HG03432 (cell line): ENCODE measurements at regions not wholly inside any gene's neighbourhood (a gene's known extent, or its start where the extent isn't known, plus 50 kb on each side); places are given as distances from the start of the nearest gene placed in this dataset.

ENCODE experiments used
- ATAC-seq: cut with Tn5 transposase; IDR thresholded peaks from one replicate; pipeline ENCODE4 v1.9.1; 2021; ENCODE audit warnings: mild to moderate bottlenecking, moderate library complexity; ENCODE audit not compliant: unreplicated experiment

DNA sequence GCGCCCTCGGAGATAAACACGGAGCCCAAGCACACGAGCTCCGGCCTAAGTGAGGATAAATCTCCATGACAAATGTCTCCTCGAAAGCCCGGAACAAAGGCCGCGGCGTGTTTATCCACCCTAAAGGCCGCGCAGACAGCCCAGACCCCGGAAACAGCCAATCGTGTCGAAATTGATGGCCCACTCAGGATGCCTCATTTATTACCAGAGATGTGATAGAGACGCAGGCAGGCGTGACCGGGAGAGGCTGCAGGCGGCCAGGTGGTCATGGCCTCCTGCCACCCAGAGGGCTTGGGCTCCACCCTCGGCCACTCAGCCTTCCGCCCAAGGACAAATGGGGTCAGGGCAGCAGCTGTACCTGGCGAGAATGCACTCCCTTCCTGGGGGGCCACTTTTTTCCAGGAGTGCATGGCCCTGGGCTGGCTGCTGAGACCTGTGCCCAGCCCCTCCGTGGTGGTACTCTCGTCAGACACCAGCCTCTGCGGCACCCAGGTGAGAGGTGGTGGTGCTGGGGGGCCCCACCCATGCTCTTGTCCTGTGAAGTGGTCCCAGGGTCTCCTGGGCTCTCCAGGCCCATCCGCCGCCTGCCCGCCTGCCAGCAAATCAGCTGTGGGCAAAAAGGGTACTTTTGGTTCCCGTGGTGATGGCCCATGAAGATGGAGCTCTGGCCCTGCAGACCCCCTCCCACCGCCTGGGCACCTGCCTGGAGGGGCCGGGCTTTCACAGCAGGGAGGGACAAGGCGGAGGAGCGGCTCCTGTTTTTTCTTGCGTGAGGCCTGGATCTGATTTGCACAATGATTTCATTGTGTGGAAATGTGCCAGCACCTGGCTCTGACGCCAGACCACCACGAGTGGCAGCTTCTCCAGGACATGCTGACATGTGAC lies 211.5 kb upstream of the C14orf180 start:
- ATAC-seq = no peak

DNA sequence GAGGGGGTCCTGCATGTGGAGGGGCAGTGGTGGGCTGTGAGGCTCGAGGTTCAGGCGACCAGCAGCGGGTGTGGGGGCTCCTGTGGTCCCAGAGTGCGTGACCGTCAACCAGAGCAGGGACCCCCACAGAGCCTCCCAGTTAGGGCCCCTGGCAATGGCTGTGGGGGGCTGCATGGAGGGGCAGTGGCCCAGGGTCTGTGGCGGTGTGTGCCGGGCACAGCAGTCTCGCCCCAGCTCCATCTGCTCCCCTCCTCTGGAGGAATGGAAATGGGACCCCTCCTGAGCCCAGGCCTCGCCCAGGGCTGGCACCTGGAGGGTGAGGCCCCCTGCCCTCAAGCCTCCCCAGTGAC lies 210.8 kb upstream of the C14orf180 start:
- no peak for ATAC-seq

DNA sequence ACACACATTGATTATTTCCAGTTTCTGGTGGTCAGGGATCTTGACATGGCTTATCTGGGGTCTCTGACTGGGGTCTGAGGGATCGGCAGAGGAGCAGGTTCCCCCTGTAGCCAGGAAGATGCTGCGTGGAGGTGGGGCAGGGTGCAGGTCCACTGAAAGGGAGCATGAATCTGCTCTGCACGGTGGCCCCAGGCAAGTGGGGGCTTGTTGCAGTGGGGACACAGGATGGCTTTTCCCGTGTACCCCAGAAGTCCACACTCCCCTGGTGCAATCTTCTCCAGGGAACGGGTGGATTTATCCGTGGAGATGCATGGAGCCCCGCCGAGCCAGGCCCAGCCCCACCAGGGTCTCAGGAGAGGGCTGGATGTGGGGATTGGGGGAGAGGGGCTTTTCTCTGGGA lies 210.4 kb upstream of the C14orf180 start:
- no peak for ATAC-seq

DNA sequence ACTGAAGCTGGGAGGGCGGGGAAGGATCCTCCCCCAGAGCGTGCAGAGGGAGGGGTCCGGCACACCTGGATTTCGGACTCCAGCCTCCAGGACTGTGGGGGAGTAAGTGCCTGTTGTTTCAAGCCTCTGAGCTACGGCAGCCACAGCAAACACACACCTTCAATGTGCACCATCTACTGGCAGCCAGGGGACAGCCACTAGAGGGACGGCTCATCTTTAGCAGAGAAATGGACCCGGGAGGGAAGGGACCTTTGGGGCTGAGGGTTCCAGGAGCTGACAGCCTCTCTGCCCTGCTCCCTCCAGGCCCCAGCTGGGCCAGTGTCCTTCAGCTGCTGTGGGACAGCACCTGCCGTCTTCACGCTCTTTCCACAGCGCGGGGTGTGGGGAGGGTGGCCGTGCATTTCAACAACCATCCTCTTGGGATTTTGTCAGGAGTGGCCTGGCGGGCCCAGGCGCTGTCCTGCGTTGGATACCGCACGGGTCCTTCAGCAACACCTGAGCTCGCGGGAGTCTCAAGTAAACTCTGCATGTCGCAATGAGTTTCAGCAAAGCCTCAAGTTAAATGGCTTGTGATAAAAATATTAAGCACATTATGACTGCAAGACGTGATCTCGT lies 209.2 kb upstream of the C14orf180 start:
- no peak for ATAC-seq

DNA sequence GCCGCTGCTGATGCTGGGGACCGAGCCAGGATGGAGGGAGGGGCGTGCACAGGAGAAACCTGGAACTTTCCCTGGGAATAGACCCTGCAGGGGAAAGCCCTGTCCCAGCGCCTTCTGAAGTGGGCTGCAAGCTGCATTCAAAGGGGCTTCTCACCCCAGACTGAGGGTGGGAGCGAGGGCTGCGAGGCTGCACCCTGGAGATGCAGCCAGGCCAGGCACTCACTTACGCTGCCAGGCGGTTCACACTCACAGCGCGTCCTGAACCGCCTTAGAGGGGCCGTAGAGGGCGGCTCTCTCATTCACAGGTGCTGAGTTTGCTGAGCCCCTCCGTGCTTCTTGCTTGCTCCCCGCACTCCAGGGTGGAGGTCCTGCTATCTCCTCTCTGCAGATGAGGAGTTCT lies 208.5 kb upstream of the C14orf180 start:
- no peak for ATAC-seq

DNA sequence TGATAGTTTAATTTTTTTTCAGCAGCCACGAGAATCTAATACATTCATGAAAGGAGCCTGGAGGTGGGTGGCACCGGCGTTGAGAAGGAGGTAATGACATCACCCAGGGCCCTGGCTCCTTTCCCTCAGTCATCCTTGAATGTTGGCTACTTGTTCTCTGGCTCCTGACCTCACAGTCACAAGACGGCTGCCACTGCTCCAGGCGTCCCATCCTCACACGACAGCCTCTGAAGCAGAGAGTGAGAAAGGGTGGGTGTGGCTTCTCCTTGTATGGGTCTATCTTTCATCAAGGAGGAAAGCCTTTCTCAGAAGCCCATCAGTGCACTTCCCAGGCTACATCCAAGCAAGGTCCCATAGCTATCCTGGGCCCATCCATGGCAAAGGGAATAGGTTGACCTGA lies 207.6 kb upstream of the C14orf180 start:
- ATAC-seq = no peak

DNA sequence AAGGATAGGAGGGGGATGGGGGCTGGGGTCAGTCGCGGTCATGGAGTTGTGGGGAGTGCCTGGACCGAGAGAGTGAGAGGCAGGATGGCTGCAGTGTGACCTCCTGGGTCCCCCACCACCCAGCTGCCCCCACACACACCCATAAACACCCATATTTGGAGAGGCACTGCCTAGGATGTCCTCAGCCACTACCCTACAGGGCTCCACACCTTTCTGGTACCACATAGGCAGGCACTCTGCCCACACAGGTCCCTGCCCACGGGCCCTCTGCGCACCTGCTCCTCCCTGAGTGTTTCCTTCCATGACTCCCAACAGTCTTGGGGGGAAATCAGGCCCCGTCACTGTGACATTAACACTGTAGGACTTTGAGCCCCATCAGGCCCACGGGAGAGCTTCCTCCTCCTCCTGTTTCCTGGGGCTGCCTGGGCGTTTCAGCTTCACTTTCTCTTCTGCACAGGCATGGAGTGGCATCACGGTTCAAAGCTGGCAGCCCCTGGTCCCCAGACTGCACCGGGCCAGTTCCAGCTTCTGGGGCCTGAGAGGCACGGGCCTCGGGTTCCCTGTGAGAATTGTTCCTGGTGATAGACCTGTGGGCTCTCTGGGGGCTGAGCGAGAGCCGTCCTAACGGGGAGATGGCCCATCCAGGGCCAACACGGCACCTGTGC lies 207.0 kb upstream of the C14orf180 start:
- no peak for ATAC-seq

DNA sequence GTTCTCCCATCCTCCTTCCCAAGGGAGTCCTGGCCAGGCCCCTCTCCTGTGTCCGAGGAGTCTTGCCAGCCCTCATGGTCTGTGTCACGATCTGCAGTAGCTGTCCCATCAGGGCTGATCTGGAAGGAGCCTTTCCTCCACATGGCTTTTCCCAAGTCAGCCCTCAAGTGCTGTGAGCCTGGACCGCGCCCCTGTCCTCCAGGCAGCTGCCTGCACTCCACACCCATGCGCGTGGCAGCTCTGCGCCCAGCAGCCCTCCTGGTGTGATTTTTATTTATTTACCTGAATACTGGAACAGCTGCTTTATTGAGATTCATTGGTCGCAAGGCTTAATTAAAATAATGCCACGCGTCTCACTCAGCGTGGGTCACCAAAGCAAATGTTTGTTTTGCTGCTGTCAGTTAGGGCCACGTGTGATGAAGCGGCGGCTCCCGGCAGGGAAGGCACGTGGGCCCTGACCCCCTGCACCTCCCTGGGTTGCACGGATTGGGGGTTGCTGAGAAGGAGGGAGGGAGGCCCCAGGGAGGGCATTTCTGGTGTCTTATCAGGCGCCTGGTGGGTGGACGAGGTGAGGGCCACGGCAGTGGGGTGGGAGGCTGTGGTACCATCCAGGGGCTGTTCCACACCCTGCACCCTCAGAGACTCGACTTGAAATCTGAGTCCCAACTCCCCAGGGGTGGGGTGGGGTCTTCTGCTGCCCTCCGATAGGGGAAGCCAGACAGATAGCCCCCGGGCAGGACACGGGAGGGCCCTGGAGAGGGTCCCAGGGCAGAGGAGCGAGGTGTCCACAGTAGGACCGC lies 206.3 kb upstream of the C14orf180 start:
- ATAC-seq = no peak

DNA sequence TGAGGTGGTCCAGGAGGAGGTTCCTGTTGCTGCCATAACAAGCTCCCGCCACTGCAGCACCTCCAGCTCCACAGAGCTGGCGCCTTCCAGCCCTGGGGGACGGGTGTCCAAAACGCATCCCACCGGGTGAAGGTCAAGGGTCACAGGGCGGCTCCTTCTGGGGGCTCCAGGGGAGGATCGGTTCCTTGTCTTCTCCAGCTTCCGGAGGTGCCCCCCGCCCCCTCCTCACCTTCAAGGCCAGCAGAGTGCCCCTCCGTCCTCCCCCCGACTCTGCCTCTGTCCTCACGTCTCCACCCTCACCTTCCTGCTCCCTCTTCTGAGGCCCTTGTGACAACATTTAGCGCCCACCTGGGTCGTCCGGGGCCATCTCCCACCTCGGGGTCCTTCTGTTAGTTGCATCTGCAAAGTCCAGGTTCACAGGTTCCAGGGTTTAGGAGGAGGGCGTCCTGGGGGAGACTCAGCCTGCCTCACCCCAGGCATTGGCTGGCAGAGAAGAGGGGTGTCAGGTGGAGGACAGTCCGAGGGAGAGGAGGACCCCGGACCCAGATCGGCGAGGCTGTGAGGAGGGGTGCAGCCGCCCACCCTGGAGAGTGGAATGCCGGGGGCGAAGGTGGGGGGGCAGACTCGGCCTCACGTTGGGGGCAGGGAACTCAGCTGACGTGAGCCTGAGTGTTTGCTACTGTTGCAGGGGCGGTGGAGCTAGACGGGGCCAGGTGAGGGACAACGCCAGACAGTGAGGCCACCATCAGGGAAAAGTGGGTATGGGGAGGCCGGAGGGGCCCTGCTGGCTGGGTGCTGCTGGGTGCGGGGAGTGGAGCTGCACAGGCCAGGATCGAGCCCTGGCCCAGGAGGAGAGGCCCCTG lies 205.5 kb upstream of the C14orf180 start:
- ATAC-seq = no peak

DNA sequence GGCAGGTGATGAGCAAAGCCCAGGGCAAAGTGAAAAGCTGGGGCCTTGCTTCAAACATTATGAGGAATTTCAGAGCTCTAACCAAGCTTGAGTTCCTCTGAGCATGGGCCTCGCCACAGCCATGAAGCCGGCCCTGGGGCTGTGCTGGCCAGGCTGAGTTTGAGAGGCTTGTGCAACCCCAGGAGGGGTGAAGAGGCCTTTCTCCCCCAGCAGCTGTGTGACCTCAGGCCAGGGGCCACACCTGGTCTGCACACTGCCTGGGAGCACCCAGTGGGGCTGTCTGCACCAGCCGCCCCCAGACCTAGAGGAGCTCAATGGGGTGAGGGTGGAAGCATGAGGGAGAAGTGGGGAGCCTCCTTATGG lies 204.9 kb upstream of the C14orf180 start:
- ATAC-seq = no peak

DNA sequence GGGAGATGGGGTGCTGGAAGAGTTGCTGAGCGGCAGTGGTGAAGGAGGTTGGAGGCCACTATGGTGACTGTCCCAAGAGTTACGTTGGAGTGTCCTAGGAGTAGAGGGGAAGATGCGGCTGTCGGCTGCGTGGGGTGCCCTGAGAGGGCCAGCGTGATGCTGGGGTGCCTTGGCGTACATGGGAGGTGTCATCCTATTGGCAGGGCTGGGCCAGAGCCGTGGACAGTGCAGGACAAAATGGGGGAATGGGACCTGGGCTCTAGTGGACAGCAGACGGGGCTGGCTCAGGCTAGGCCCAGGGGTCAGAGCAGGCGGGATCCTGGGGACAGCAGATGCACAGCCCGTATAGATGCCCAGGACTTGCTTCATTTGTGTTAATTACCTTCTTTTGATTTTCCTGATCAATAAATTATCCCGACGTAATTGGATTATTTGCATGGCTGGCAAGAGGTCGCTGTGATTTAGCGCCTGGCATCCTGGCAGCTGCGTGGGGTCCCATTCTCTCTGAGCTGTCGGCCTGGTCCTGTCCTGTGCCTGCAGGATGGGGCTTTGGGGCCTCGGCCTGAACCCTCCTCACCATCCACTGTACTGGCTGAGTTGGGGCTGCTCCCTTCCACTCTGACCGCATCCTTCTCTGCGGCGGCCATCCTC lies 203.9 kb upstream of the C14orf180 start:
- ATAC-seq = no peak

DNA sequence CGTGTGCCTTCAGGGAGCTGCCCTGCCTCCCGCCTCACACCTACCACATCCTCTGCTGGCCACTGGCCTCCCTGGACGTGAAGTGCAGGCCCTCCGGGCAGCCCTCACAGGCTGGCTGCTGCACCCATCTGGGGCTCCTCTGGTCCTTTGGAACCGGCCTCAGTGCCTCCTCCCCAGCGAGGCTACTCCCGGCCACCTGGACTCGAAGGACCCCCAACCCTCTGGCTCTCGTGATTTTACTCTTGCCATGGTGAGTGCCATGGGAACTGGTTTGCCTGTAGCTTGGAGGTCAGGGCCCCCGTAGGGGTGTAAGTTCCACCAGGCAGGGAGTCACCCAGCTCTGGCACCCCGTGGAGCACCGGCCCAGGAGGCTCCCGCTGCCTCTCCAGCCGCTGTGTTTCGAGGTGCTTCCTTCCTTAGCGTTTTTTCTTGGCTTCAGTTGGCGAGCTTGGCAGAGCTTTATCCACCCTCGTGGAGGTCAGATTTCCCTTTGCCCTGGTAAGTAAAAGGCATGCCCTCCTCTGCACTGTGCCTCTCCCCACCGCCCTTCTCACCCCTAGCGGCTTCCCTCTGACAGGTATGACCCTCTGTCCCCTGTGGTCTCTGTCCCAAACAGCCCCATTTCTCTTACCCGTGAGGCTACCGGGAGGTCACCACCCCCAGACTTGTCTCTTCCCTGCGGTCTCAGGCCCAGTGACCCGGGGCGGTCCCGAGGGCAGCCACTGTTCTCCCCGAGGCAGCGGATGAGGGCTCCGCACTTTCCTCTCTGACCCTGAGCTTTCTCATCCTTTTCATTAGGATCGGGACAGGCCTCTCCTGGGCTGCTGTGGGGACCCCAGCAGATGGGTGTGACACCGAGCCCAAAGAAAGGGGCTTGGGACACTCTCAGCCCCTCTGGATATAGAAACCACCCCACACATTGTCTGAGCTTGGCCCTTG lies 203.1 kb upstream of the C14orf180 start:
- no peak for ATAC-seq

DNA sequence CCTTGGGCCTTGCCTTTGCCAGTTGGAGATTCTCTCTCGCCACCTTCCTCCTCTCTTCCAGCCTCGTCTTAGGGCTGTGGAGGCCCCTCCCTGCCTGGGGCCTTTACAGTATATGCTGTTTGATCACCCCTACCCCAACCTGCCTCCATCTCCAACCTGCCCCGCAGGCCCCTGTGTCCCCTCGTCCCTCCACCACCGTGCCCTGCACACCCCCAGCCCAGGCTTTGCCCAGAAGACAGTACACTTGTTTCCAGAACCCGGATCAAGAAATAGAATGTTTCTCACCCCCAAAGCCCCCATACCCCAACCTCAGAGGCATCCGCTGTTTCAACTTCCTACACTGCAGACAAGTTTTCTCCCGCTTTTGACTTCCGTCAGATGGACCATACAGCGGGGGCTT lies 202.3 kb upstream of the C14orf180 start:
- ATAC-seq = no peak

DNA sequence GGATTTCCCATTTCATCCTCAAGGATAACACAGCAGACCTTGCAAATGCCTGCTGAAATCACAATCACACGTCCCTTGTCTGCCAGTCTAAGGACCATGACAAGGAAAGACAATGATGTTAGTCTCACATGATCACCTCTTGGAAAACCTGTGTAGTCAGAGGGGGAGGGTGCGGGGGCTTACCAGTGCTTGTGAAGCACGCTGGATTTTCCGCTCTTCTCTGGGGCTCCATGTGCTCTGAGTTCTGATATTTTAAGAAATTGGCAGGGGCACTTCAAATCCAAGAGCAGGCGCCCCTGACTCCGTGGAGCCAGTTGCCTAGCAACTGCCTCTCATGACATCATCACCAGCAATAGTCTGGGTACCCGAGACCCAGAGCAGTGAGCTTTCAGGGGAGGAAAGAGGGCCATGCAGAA lies 200.9 kb upstream of the C14orf180 start:
- no peak for ATAC-seq

DNA sequence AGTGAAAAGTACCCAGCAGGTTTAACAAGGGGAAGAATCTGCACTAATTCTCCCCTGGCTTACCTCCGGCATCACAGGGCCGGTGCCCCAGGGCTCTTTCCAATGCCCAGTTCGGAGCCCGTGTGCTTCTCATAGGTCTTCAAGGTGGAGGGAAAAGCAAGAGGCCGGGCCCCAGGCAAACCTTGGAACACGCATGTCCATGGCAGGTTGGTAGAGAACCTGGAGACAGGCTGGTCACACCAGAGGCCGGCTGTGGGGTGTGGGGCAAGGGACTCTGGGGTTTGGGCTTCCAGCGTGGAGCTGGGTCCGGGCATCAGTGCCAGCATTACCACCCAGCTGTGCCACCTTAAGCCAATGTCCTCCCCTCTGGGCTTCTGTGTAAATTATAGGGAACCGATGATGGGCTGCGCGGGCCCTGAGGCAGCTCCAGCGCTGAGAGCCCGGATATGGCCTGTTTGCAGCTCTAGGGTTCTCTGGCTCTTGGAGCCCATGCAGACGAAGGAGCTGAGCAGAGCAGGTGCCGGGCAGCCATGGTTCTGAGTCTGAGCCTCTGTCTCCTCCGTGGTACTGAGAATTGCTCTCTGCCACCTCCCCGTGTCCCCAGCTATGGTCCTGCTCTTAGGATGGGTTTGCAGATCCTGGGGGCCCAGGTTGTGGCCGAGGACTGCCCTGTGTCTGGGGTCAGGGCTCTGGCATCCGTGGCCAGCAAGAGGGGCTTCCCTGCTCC lies 197.0 kb upstream of the C14orf180 start:
- no peak for ATAC-seq

DNA sequence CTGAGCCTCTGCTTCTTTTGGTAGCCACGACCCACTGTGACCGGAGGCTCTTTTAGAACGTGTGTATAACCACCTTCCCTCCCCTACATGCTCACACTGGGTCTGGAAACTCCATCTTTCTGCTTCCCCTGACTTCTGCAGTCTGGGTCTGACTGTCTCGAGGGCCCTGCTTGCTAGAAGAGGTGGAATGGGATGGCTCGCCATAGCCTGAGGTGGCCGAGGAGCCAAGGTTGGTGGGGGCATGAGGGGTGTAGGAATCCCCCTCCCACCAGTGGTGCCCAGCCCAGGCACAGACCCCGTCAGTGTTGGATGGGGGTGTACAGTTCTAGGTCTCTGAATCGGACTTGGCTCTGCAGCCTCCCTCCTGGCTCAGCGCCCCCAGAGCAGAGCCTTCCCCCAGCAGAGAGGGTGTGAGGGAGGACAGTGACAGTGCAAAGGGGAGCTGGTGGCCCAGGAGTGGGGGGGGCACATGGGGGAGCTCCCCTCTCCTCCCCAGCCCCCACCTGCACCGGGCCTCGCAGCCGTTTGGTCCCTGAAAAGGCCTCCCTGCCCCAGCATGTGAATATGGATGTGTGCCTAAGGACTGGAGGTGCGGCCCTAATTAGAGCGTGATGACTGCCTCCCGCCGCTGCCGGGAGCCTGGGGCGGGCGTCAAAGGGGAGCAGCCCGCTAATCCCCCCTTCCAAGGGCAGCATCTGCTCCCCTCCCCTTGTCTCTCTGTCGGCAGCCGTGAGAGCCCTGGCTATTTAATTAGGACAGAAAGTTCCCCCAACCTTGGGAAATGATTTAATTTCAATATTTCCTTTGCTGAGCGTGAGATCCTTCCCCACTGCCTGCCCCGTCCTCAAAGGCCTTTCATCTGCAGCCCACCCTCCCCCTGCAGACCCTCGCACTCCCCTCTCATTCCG lies 196.2 kb upstream of the C14orf180 start:
- ATAC-seq = no peak
